H1 (cell line): ENCODE measurements at regions not wholly inside any gene's neighbourhood (a gene's known extent, or its start where the extent isn't known, plus 50 kb on each side); places are given as distances from the start of the nearest gene placed in this dataset.

Experiments
- CTCF ChIA-PET: fragments of 300-600 bp; sonication (Branson Sonifier 250); formaldehyde crosslinking; loops from one replicate; lab custom pipeline; 2021; ENCODE audit not compliant: partially characterized antibody; lab: Charles Lee
- POLR2A ChIA-PET: fragments of 300-600 bp; sonication (Branson Sonifier 250); formaldehyde crosslinking; loops from one replicate; lab custom pipeline; 2021; ENCODE audit warnings: inconsistent platforms; ENCODE audit not compliant: partially characterized antibody; lab: Charles Lee
- DNase-seq, 2 experiments: peaks; one replicate each; pipeline versions ENCODE4 v3.0.0 to v3.0.0-alpha.2; 2010 to 2022; ENCODE audit warnings: low spot score in 2 of 2, low read depth in 1 of 2, mixed read lengths in 1 of 2
- FAIRE-seq: peaks from 2 replicates; lab custom pipeline; 2011; peaks lifted over from hg19 to GRCh38; lab: Jason Lieb, UNC
- H2AFZ ChIP-seq: 2 replicates; pipeline ENCODE4 v1.8.1; 2012; ENCODE audit warnings: low read length, inconsistent platforms
- H2AK5ac ChIP-seq: 2 replicates; pipeline ENCODE4 v1.6.1; 2013; ENCODE audit warnings: low read depth, low read length
- H2BK120ac ChIP-seq: replicated peaks from 2 replicates; pipeline ENCODE3; 2013; ENCODE audit warnings: low read depth, low read length, inconsistent platforms
- H2BK12ac ChIP-seq: 2 replicates; pipeline ENCODE4 v1.6.1; 2013; ENCODE audit warnings: low read depth, low read length
- H2BK15ac ChIP-seq: 2 replicates; pipeline ENCODE4 v1.6.1; 2013; ENCODE audit warnings: low read length
- H2BK20ac ChIP-seq: 2 replicates; pipeline ENCODE4 v1.6.1; 2013; ENCODE audit warnings: low read length
- H2BK5ac ChIP-seq: 2 replicates; pipeline ENCODE4 v1.6.1; 2013; ENCODE audit warnings: low read depth, low read length
- H3K14ac ChIP-seq: 2 replicates; pipeline ENCODE4 v1.6.1; 2013; ENCODE audit warnings: inconsistent platforms; ENCODE audit not compliant: insufficient read length
- H3K18ac ChIP-seq: 2 replicates; pipeline ENCODE4 v1.6.1; 2013; ENCODE audit warnings: low read length; ENCODE audit errors: extremely low read depth
- H3K23ac ChIP-seq: 2 replicates; pipeline ENCODE4 v1.6.1; 2013; ENCODE audit warnings: inconsistent platforms; ENCODE audit not compliant: insufficient read length
- H3K23me2 ChIP-seq: 2 replicates; pipeline ENCODE4 v1.6.1; 2013; ENCODE audit warnings: low read depth, low read length
- H3K27ac ChIP-seq: 2 replicates; pipeline ENCODE4 v1.6.1; 2011; ENCODE audit warnings: low read depth, low read length, inconsistent platforms
- H3K27me3 ChIP-seq, 4 experiments: replicated peaks in 1 of 4; 1 replicate in 1 of 4; 2 replicates in 3 of 4; pipeline versions ENCODE4 v1.6.1 to v1.8.1; 2011 to 2013; ENCODE audit warnings: low read length in 3 of 4, mild to moderate bottlenecking in 3 of 4, inconsistent platforms in 2 of 4, mixed read lengths in 2 of 4, moderate library complexity in 1 of 4; ENCODE audit not compliant: control insufficient read depth in 3 of 4, insufficient read depth in 3 of 4; ENCODE audit errors: extremely low read depth in 1 of 4
- H3K36me3 ChIP-seq, 4 experiments: 2 replicates each; pipeline versions ENCODE4 v1.6.1 to v1.8.1; 2011 to 2013; ENCODE audit warnings: mild to moderate bottlenecking in 4 of 4, low read length in 3 of 4, moderate library complexity in 2 of 4, control low read depth in 1 of 4, inconsistent platforms in 1 of 4; ENCODE audit not compliant: insufficient read depth in 4 of 4, control insufficient read depth in 2 of 4
- H3K4ac ChIP-seq: replicated peaks from 2 replicates; pipeline ENCODE3; 2013; ENCODE audit warnings: low read length, low read depth, mixed read lengths, inconsistent platforms; ENCODE audit not compliant: insufficient read length
- H3K4me1 ChIP-seq, 4 experiments: replicated peaks in 1 of 4; 1 replicate in 1 of 4; 2 replicates in 3 of 4; pipeline versions ENCODE4 v1.6.1 to v1.8.1; 2011 to 2013; ENCODE audit warnings: low read length in 3 of 4, inconsistent platforms in 2 of 4, mixed read lengths in 1 of 4; ENCODE audit not compliant: insufficient read depth in 4 of 4, control insufficient read depth in 3 of 4
- H3K4me2 ChIP-seq, 2 experiments: 2 replicates each; pipeline versions ENCODE4 v1.6.1 to v1.8.1; 2011 to 2013; ENCODE audit warnings: low read depth in 2 of 2, low read length in 2 of 2, control low read depth in 1 of 2, inconsistent platforms in 1 of 2, mild to moderate bottlenecking in 1 of 2; ENCODE audit not compliant: insufficient read depth in 1 of 2
- H3K4me3 ChIP-seq, 4 experiments: fragments of 200-600, 300-600 bp in 1 of 4; sonication (generic), shearing (Covaris generic), sonication (Bioruptor Twin) in 1 of 4; 2 replicates each; pipeline versions ENCODE4 v1.5.1 to v1.8.1; 2011 to 2016; ENCODE audit warnings: low read length in 4 of 4, low read depth in 3 of 4, control low read depth in 2 of 4, inconsistent platforms in 2 of 4, mild to moderate bottlenecking in 2 of 4, mixed read lengths in 1 of 4, moderate library complexity in 1 of 4; ENCODE audit not compliant: insufficient read depth in 2 of 4; ENCODE audit errors: extremely low read depth in 1 of 4
- H3K56ac ChIP-seq: replicated peaks from 2 replicates; pipeline ENCODE3; 2013; ENCODE audit warnings: low read depth, mild to moderate bottlenecking, mixed read lengths, low read length, inconsistent platforms; ENCODE audit not compliant: insufficient read length
- H3K79me1 ChIP-seq: 2 replicates; pipeline ENCODE4 v1.6.1; 2013; ENCODE audit warnings: low read depth, low read length, control low read depth
- H3K79me2 ChIP-seq, 2 experiments: 2 replicates each; pipeline versions ENCODE4 v1.6.1 to v1.8.1; 2012 to 2013; ENCODE audit warnings: low read length in 2 of 2, mild to moderate bottlenecking in 2 of 2, inconsistent platforms in 1 of 2; ENCODE audit not compliant: insufficient read depth in 2 of 2, control insufficient read depth in 1 of 2
- H3K9ac ChIP-seq, 4 experiments: replicated peaks in 1 of 4; 1 replicate in 1 of 4; 2 replicates in 3 of 4; pipeline versions ENCODE4 v1.6.1 to v1.8.1; 2011 to 2013; ENCODE audit warnings: low read depth in 3 of 4, low read length in 3 of 4, control low read depth in 2 of 4, mild to moderate bottlenecking in 2 of 4, moderate library complexity in 2 of 4, inconsistent platforms in 1 of 4; ENCODE audit errors: extremely low read depth in 1 of 4
- H3K9me3 ChIP-seq, 2 experiments: 2 replicates each; pipeline versions ENCODE4 v1.6.1 to v1.8.1; 2012 to 2013; ENCODE audit warnings: mild to moderate bottlenecking in 2 of 2, moderate library complexity in 2 of 2, control low read depth in 1 of 2, inconsistent platforms in 1 of 2, low read depth in 1 of 2, low read length in 1 of 2, mixed read lengths in 1 of 2; ENCODE audit not compliant: insufficient read depth in 2 of 2
- H4K20me1 ChIP-seq, 2 experiments: replicated peaks in 1 of 2; 2 replicates each; pipeline versions ENCODE3 to v1.8.1; 2011 to 2013; ENCODE audit warnings: inconsistent platforms in 2 of 2, low read length in 2 of 2, mild to moderate bottlenecking in 1 of 2; ENCODE audit not compliant: insufficient read depth in 2 of 2, control insufficient read depth in 1 of 2
- H4K5ac ChIP-seq: 2 replicates; pipeline ENCODE4 v1.6.1; 2013; ENCODE audit warnings: low read length, low read depth, mixed read lengths, inconsistent platforms; ENCODE audit not compliant: insufficient read length
- H4K8ac ChIP-seq: 2 replicates; pipeline ENCODE4 v1.8.0; 2013; ENCODE audit warnings: mild to moderate bottlenecking, moderate library complexity, low read length, inconsistent platforms; ENCODE audit not compliant: insufficient read depth; ENCODE audit errors: extremely low read depth
- H4K91ac ChIP-seq: replicated peaks from 2 replicates; pipeline ENCODE3; 2013; ENCODE audit warnings: low read length, mixed read lengths, inconsistent platforms; ENCODE audit not compliant: insufficient read length
- POLR2A ChIP-seq, 2 experiments: IDR thresholded peaks; 1 replicate in 1 of 2; 2 replicates in 1 of 2; pipeline ENCODE4 v1.6.1; 2011; ENCODE audit warnings: low read depth in 2 of 2, low read length in 2 of 2, mild to moderate bottlenecking in 2 of 2; ENCODE audit errors: control extremely low read depth in 1 of 2
- RFX5 ChIP-seq: IDR thresholded peaks from 2 replicates; pipeline ENCODE4 v1.6.1; 2011; ENCODE audit warnings: low read depth, low read length, improper control_type of control experiment, borderline replicate concordance
- SP2 ChIP-seq: IDR thresholded peaks from 2 replicates; pipeline ENCODE4 v1.6.1; 2012; ENCODE audit warnings: mild to moderate bottlenecking, low read length, inconsistent platforms
- WGBS, 2 experiments: shearing (Covaris generic) in 1 of 2; methylation state at CpG; one replicate each; pipeline versions ENCODE4 v1.1.6 to v1.1.7; 2013 to 2015; ENCODE audit warnings: low lambda C conversion rate in 2 of 2, mixed read lengths in 2 of 2, inconsistent platforms in 1 of 2, low coverage in 1 of 2, missing lambda C conversion rate in 1 of 2; ENCODE audit not compliant: insufficient replicate concordance in 2 of 2, insufficient coverage in 1 of 2, insufficient read length in 1 of 2; ENCODE audit errors: extremely low coverage in 1 of 2, missing lambda C conversion rate in 1 of 2; 5-methylcytosine and 5-hydroxymethylcytosine counted together
- TF ChIP-seq, protein P1 (sequence below): IDR thresholded peaks from 2 replicates; pipeline ENCODE4 v1.6.1; 2012; ENCODE audit warnings: inconsistent platforms

DNA sequence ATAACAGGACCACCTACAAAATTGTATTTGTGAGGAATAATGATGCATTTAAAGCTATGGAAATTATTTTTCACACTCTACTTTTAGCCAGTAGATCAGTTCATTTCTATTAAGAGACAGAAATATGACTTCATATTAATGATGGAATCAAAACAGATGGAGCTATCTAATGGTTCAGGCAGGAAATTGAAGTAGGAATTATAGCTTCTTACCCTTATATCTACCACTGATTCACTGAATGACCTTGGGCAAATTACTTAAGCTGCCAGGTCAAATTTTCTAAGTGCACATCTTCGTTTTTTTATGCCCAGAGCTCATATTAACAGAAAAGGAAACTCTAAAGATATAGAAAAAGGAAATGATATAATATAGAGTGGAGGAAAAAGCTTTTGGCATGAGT lies 323.1 kb downstream of the PCDH10 start:
- ChIA-PET CTCF (interaction anchor here (0.8 to 1.3 kb wide), 7 partner anchors 8 to 321 kb away, joined by 3 to 7 read pairs (median 3); no protein-coding TSS in a partner anchor), POLR2A (no interaction called here)
- Histone ChIP-seq H3K4me1 (peaks cover 0 to 16% (median 6%) of the 10 kb centered on the region in 4 experiments; a peak in 2 of 7 replicates), H3K23ac (no peak overlapping the region), H4K5ac (no peak overlapping the region), H2BK20ac (no peak overlapping the region), H2AK5ac (no peak overlapping the region), H4K8ac (no peak overlapping the region), H3K18ac (no peak overlapping the region), H2BK5ac (no peak overlapping the region), H3K56ac (no peak overlapping the region), H2BK120ac (no peak overlapping the region), H3K9me3 (no peaks in the 10 kb centered on the region), H3K79me2 (no peaks in the 10 kb centered on the region), H3K14ac (no peak overlapping the region), H2BK12ac (no peak overlapping the region), H3K23me2 (no peaks in the 10 kb centered on the region), H3K36me3 (no peaks in the 10 kb centered on the region), H3K79me1 (no peaks in the 10 kb centered on the region), H3K4me2 (no peak overlapping the region), H3K4ac (no peak overlapping the region), H3K27ac (no peak overlapping the region), H3K4me3 (no peak overlapping the region), H4K91ac (no peak overlapping the region), H2BK15ac (no peak overlapping the region), H4K20me1 (no peaks in the 10 kb centered on the region), H2AFZ (no peak overlapping the region), H3K27me3 (no peaks in the 10 kb centered on the region; a peak in 1 of 7 replicates), H3K9ac (no peak overlapping the region)
- WGBS, 2 experiments: 96% methylated on average over 1 of the region's 1 CpG; no CpG with 5 or more reads in 1 of the 2 experiments
- DNase-seq (no peak), FAIRE-seq (no peak)
- no peak for TF ChIP-seq RFX5
- TF ChIP-seq POLR2A (IDR thresholded peaks at IDR 0.05; ENCODE audit: control extremely low read depth in 1 of 2, low read depth in 2 of 2, low read length in 2 of 2): no peak
- TF ChIP-seq, protein P1, sequence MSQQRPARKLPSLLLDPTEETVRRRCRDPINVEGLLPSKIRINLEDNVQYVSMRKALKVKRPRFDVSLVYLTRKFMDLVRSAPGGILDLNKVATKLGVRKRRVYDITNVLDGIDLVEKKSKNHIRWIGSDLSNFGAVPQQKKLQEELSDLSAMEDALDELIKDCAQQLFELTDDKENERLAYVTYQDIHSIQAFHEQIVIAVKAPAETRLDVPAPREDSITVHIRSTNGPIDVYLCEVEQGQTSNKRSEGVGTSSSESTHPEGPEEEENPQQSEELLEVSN: no peak
- TF ChIP-seq SP2: no peak
